ENCODE measurements at regions not wholly inside any gene's neighbourhood (a gene's known extent, or its start where the extent isn't known, plus 50 kb on each side); places are given as distances from the start of the nearest gene placed in this dataset.

DNA sequence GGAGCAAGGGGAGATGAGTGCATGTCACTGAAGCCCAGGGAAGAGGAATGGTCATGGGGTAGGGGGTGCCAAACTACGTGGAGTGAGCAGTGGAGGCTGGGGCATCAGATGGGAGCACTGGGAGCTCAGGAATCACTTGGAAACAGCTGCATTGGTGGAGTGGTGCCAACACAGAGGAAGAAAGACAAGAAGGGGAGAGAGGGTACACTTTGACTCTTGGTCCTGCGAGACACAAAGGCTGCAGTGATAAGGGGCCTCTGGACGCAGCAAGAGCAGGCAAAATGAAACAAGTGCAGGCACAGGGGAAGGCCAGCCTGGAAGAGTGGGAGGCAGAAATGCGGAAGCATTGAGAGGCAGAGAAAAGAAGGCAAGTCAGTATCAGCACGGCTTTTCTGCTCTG is 134.7 kb upstream of the SMIM21 start:
- TF ChIP-seq, protein P1, sequence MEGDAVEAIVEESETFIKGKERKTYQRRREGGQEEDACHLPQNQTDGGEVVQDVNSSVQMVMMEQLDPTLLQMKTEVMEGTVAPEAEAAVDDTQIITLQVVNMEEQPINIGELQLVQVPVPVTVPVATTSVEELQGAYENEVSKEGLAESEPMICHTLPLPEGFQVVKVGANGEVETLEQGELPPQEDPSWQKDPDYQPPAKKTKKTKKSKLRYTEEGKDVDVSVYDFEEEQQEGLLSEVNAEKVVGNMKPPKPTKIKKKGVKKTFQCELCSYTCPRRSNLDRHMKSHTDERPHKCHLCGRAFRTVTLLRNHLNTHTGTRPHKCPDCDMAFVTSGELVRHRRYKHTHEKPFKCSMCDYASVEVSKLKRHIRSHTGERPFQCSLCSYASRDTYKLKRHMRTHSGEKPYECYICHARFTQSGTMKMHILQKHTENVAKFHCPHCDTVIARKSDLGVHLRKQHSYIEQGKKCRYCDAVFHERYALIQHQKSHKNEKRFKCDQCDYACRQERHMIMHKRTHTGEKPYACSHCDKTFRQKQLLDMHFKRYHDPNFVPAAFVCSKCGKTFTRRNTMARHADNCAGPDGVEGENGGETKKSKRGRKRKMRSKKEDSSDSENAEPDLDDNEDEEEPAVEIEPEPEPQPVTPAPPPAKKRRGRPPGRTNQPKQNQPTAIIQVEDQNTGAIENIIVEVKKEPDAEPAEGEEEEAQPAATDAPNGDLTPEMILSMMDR (IDR thresholded peaks at IDR 0.05; ENCODE audit: low read depth, low read length): no peak
- H3K9me3 ChIP-seq: no peaks in the 10 kb centered on the region
- H3K27me3 ChIP-seq: no peaks in the 10 kb centered on the region
- H3K4me1 ChIP-seq: no peaks in the 10 kb centered on the region
- H3K36me3 ChIP-seq: no peaks in the 10 kb centered on the region
- H3K4me3 ChIP-seq (ENCODE audit: low read depth, low read length): no peak overlapping the region
- no peak for DNase-seq

DNA sequence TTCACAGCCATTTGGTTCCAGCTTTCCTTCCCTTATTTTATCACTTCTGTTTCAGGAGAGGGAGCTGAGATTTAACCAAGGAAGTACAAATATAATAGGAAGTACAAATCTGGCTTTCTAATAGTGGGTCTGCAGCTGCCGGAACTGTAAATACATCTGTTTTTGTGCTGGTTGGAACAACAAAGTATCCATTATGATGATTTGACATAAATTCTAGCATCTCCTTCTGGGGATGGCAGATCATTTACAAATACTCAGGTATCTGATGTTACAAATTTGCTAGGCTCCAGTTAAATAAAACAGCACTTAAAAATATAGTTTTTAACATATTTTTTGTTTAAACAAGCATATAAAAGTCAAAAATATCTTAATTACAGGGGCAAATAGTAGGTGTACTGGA is 131.3 kb upstream of the SMIM21 start:
- H3K27me3 ChIP-seq: no peaks in the 10 kb centered on the region
- H3K9me3 ChIP-seq: no peaks in the 10 kb centered on the region
- H3K4me3 ChIP-seq (ENCODE audit: low read depth, low read length): no peak overlapping the region
- no peaks in the 10 kb centered on the region for H3K4me1 ChIP-seq
- TF ChIP-seq, protein P1 (IDR thresholded peaks at IDR 0.05; ENCODE audit: low read depth, low read length): no peak
- DNase-seq: no peak
- no peaks in the 10 kb centered on the region for H3K36me3 ChIP-seq

GRCh38 chr18:75556841-75557240 is 129.3 kb upstream of the SMIM21 start:
- Histone ChIP-seq H3K4me1 (no peaks in the 10 kb centered on the region), H3K4me3 (ENCODE audit: low read depth, low read length) (no peak overlapping the region), H3K9me3 (no peaks in the 10 kb centered on the region), H3K36me3 (no peaks in the 10 kb centered on the region), H3K27me3 (no peaks in the 10 kb centered on the region)
- TF ChIP-seq, protein P1 (IDR thresholded peaks at IDR 0.05; ENCODE audit: low read depth, low read length): no peak
- DNase-seq: no peak

- H3K9me3 ChIP-seq: no peaks in the 10 kb centered on the region
- TF ChIP-seq, protein P1 (IDR thresholded peaks at IDR 0.05; ENCODE audit: low read depth, low read length): no peak
- no peaks in the 10 kb centered on the region for H3K36me3 ChIP-seq
- H3K4me1 ChIP-seq: no peaks in the 10 kb centered on the region
- no peaks in the 10 kb centered on the region for H3K27me3 ChIP-seq
- DNase-seq: no peak
- H3K4me3 ChIP-seq (ENCODE audit: low read depth, low read length): no peak overlapping the region
These were observed 127.2 kb upstream of the SMIM21 start for GRCh38 chr18:75554644-75555185.

DNA sequence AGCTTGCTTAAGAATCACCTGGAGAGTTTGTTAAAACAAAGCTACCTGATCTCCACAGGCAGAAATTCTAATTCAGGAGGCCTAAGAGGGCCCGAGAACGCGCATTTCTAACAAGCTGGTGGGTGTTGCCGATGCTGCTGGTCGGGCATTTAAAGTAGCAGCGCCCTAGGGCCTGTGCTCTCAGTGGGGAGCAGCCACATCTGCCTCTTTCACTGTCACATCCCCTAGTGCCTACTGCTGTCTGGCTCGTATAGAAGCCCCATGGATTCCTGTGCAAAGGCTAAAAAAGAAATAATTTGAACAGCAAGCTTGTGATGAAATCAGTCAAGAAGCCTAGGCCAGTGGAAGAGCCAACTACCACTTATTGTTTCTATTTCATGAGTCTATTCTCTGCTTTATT is 126.7 kb upstream of the SMIM21 start:
- Histone ChIP-seq H3K4me3 (ENCODE audit: low read depth, low read length) (no peak overlapping the region), H3K36me3 (no peaks in the 10 kb centered on the region), H3K4me1 (no peaks in the 10 kb centered on the region), H3K27me3 (no peaks in the 10 kb centered on the region), H3K9me3 (no peaks in the 10 kb centered on the region)
- no peak for DNase-seq
- TF ChIP-seq, protein P1 (IDR thresholded peaks at IDR 0.05; ENCODE audit: low read depth, low read length): no peak

GRCh38 chr18:75553021-75553420 is 125.5 kb upstream of the SMIM21 start:
- H3K9me3 ChIP-seq: no peaks in the 10 kb centered on the region
- DNase-seq: no peak
- no peaks in the 10 kb centered on the region for H3K36me3 ChIP-seq
- H3K4me1 ChIP-seq: no peaks in the 10 kb centered on the region
- H3K27me3 ChIP-seq: no peaks in the 10 kb centered on the region
- no peak overlapping the region for H3K4me3 ChIP-seq (ENCODE audit: low read depth, low read length)
- TF ChIP-seq, protein P1 (IDR thresholded peaks at IDR 0.05; ENCODE audit: low read depth, low read length): no peak

All from BE2C (cell line).